Spinal cord (tissue), 9 donors: ENCODE measurements at regions not wholly inside any gene's neighbourhood (a gene's known extent, or its start where the extent isn't known, plus 50 kb on each side); places are given as distances from the start of the nearest gene placed in this dataset.

ENCODE experiments used
- DNase-seq, 6 donors: peaks; one replicate each; pipeline versions ENCODE4 v3.0.0 to v3.0.0-alpha.2; 2013 to 2015; ENCODE audit warnings: low spot score in 6 of 6, low read depth in 4 of 6
- H3K27ac ChIP-seq: one replicate; pipeline ENCODE4 v1.5.1; 2013; ENCODE audit warnings: low read depth, low read length, control low read depth
- H3K27me3 ChIP-seq: one replicate; pipeline ENCODE4 v1.6.1; 2013; ENCODE audit warnings: low read length; ENCODE audit not compliant: control insufficient read depth, insufficient read depth
- H3K36me3 ChIP-seq: one replicate; pipeline ENCODE4 v1.6.1; 2013; ENCODE audit warnings: low read length; ENCODE audit not compliant: control insufficient read depth, insufficient read depth
- H3K4me1 ChIP-seq: one replicate; pipeline ENCODE4 v1.6.1; 2013; ENCODE audit warnings: low read length; ENCODE audit not compliant: control insufficient read depth, insufficient read depth
- H3K4me3 ChIP-seq: one replicate; pipeline ENCODE4 v1.5.1; 2013; ENCODE audit warnings: low read depth, low read length, control low read depth
- H3K9me3 ChIP-seq: one replicate; pipeline ENCODE4 v1.6.1; 2013; ENCODE audit warnings: low read length; ENCODE audit not compliant: control insufficient read depth, insufficient read depth
- WGBS: methylation state at CpG from one replicate; pipeline ENCODE4 v1.1.5; 2013; ENCODE audit warnings: missing lambda C conversion rate; ENCODE audit not compliant: insufficient coverage; 5-methylcytosine and 5-hydroxymethylcytosine counted together
- donor health status: healthy.

GRCh38 chr3:80434366-80434765, 666.6 kb upstream of the ROBO1 start:
- H3K27me3 ChIP-seq, result no peaks in the 10 kb centered on the region
- DNase-seq, result peak in 1 of 6 donors; percentile 15
- H3K36me3 ChIP-seq, result no peaks in the 10 kb centered on the region
- no CpG with 5 or more reads among the region's 3 CpGs for WGBS
- H3K27ac ChIP-seq, result no peak overlapping the region
- no peak overlapping the region for H3K4me3 ChIP-seq
- no peaks in the 10 kb centered on the region for H3K4me1 ChIP-seq
- H3K9me3 ChIP-seq, result no peaks in the 10 kb centered on the region

- Histone ChIP-seq H3K27me3 (no peaks in the 10 kb centered on the region), H3K4me1 (no peaks in the 10 kb centered on the region), H3K9me3 (no peaks in the 10 kb centered on the region), H3K36me3 (no peaks in the 10 kb centered on the region), H3K4me3 (no peak overlapping the region), H3K27ac (no peak overlapping the region)
- WGBS, result no CpG with 5 or more reads among the region's 2 CpGs
- no peak for DNase-seq
Observed at GRCh38 chr3:80424951-80425350, 657.2 kb upstream of the ROBO1 start.

GRCh38 chr3:80408030-80408721, 640.4 kb upstream of the ROBO1 start:
- Histone ChIP-seq H3K27ac (no peak overlapping the region), H3K36me3 (no peaks in the 10 kb centered on the region), H3K4me1 (no peaks in the 10 kb centered on the region), H3K9me3 (no peaks in the 10 kb centered on the region), H3K27me3 (no peaks in the 10 kb centered on the region), H3K4me3 (no peak overlapping the region)
- WGBS, result 60% methylated on average over 1 of the region's 7 CpGs
- peak in 1 of 6 donors; percentile 42 for DNase-seq

- no peaks in the 10 kb centered on the region for H3K36me3 ChIP-seq
Observed at GRCh38 chr3:80405618-80406017, 637.8 kb upstream of the ROBO1 start.

GRCh38 chr3:80395023-80395422, 627.2 kb upstream of the ROBO1 start:
- Histone ChIP-seq H3K4me1 (no peaks in the 10 kb centered on the region), H3K27me3 (no peaks in the 10 kb centered on the region), H3K4me3 (no peak overlapping the region), H3K27ac (no peak overlapping the region), H3K9me3 (no peaks in the 10 kb centered on the region), H3K36me3 (no peaks in the 10 kb centered on the region)
- no peak for DNase-seq
- WGBS, result 77% methylated on average over 3 of the region's 5 CpGs

More at GRCh38 chr3:80405618-80406017, 637.8 kb upstream of the ROBO1 start:
- Histone ChIP-seq H3K4me3 (no peak overlapping the region), H3K9me3 (no peaks in the 10 kb centered on the region), H3K27me3 (no peaks in the 10 kb centered on the region), H3K27ac (no peak overlapping the region), H3K4me1 (no peaks in the 10 kb centered on the region)
- no peak for DNase-seq
- WGBS, result 93% methylated on average over 4 of the region's 5 CpGs

- Histone ChIP-seq H3K4me3 (no peak overlapping the region), H3K27ac (no peak overlapping the region), H3K9me3 (no peaks in the 10 kb centered on the region), H3K4me1 (no peaks in the 10 kb centered on the region), H3K27me3 (no peaks in the 10 kb centered on the region), H3K36me3 (no peaks in the 10 kb centered on the region)
- no peak for DNase-seq
Observed at GRCh38 chr3:80391573-80391972, 623.8 kb upstream of the ROBO1 start.

GRCh38 chr3:80384811-80385210, 617.0 kb upstream of the ROBO1 start:
- no peak for DNase-seq
- 82% methylated on average over 4 of the region's 5 CpGs for WGBS
- H3K36me3 ChIP-seq, result no peaks in the 10 kb centered on the region
- H3K27ac ChIP-seq, result no peak overlapping the region
- H3K4me3 ChIP-seq, result no peak overlapping the region
- H3K27me3 ChIP-seq, result no peaks in the 10 kb centered on the region
- H3K9me3 ChIP-seq, result no peaks in the 10 kb centered on the region
- no peaks in the 10 kb centered on the region for H3K4me1 ChIP-seq

- Histone ChIP-seq H3K4me1 (no peaks in the 10 kb centered on the region), H3K9me3 (no peaks in the 10 kb centered on the region), H3K4me3 (no peak overlapping the region), H3K27me3 (no peaks in the 10 kb centered on the region), H3K36me3 (no peaks in the 10 kb centered on the region), H3K27ac (no peak overlapping the region)
- no CpG with 5 or more reads among the region's 1 CpG for WGBS
- no peak for DNase-seq
Observed at GRCh38 chr3:80374423-80374822, 606.6 kb upstream of the ROBO1 start.

- WGBS, result 40% methylated on average over 1 of the region's 4 CpGs
- Histone ChIP-seq H3K36me3 (no peaks in the 10 kb centered on the region), H3K9me3 (no peaks in the 10 kb centered on the region), H3K27me3 (no peaks in the 10 kb centered on the region), H3K4me3 (no peak overlapping the region), H3K4me1 (no peaks in the 10 kb centered on the region), H3K27ac (no peak overlapping the region)
- peak in 2 of 6 donors; percentile 15 to 70 for DNase-seq
Observed at GRCh38 chr3:80368616-80369015, 600.8 kb upstream of the ROBO1 start.

GRCh38 chr3:80366808-80367548, 599.2 kb upstream of the ROBO1 start:
- DNase-seq, result no peak
- 74% methylated on average over 3 of the region's 9 CpGs for WGBS
- no peak overlapping the region for H3K4me3 ChIP-seq
- H3K27me3 ChIP-seq, result no peaks in the 10 kb centered on the region
- H3K27ac ChIP-seq, result no peak overlapping the region
- no peaks in the 10 kb centered on the region for H3K4me1 ChIP-seq
- no peaks in the 10 kb centered on the region for H3K9me3 ChIP-seq
- H3K36me3 ChIP-seq, result no peaks in the 10 kb centered on the region
